Glomerular visceral epithelial cell (primary cell): ENCODE measurements at regions not wholly inside any gene's neighbourhood (a gene's known extent, or its start where the extent isn't known, plus 50 kb on each side); places are given as distances from the start of the nearest gene placed in this dataset.
A peak's percentile ranks its signal among the peaks of the same experiment; 100 is the strongest.

Experiments used
- DNase-seq: peaks from one replicate; pipeline ENCODE4 v3.0.0-alpha.2; 2016; ENCODE audit errors: extremely low spot score

DNA sequence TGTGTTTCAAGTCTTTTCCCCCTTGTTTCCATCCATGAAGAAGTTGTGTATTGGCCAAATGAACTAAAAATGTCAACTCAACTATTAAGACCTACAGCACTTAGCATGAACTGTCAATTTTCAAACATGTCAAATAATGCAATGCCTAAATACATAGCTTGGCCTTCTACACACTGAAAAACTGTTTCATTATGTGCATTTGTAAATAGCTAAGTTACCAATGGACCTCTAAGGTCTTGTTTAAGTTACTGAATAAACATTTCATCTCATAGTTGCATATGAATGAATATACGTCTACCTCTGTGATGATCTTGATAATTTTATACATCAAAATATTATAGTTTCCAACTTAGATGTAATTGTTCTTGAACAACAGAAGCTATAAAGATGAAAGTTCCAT, 744.5 kb downstream of the EFNB2 start:
- no peak for DNase-seq

DNA sequence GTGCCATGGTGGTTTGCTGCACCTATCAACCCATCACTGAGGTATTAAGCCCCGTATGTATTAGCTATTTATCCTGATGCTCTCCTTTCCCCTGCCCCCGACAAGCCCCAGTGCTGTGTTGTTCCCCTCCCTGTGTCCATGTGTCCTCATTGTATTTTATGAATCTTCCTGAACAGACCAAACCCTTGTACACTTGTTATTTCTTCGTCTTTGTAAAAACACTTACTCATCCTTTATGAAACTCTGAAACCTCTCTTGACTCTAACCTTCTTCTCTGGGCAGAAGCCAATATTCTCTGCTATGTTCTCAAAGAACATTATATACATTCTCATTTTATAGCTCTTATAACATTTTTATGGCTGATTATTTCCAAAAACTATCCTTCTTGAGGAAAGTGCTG, 746.9 kb downstream of the EFNB2 start:
- no peak for DNase-seq

DNA sequence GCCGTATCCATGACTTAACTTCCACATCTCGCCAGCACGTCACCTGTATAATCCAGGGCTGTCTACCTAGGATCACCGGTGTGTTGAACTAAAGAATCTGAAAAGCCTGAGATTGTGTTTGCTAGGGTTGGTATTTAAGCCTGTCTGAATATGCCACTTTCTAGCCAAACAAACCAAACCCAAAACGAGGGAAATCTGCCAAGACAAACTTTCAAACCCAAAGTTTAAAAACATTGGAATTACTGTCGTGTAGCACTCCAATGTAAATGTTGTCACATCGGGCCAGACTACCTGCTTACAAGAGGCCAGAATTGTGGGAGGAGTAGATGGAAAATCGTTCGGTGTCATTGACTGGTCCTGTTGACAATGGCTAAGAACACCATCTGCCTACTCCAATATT, 747.8 kb downstream of the EFNB2 start:
- no peak for DNase-seq

DNA sequence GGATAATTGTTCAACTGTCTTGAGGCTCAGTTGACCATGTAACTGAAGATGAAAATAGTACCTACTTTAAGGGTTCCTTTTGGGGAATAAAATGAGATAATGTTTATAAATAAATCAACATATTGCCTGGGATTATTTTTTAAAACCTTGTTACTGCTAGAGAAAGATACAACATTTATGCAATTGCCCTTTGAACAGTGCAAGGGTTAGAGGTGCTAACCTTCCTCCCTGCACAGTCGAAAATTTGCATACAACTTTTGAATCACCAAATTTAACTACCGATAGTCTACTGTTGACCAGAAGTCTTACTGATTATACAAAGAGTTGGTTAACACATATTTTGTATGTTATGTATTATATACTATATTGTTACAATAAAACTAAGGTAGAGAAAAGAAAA, 750.0 kb downstream of the EFNB2 start:
- no peak for DNase-seq

DNA sequence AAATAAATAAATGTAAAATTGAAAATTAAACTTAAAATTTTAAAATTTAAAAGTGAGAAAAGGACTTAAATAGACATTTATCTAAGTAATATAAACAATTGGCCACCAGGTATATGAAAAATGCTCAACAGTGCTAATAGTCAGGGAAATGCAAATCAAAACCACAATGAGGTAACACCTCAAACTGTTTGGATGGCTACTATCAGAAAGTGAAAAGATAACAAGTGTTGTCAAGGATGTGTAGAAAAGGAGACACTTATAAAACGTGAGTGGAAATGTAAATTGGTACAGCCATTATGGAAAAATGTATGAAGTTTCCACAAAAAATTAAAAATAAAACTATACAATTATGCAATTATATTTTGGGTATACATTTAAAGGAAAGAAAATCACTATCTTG, 752.2 kb downstream of the EFNB2 start:
- DNase-seq: no peak

DNA sequence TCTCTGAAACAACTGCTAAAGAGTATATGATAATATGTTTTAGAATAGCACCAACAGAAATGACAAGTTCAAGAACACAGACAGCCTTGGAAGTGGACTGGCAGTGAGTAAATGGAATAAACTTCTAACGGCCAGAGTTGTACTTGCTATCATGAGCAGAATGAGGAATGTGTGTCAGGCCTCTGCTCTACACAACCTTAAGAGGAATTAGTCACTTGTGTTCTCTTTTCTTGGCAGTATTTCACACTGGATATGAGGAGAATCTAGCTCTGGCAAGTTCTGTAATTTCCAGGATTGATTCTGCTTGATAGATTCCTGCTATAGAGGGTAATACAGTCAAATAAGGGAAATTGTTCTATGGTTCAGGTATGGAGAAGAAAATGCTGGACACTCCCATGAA, 757.3 kb downstream of the EFNB2 start:
- DNase-seq: peak; percentile 20

DNA sequence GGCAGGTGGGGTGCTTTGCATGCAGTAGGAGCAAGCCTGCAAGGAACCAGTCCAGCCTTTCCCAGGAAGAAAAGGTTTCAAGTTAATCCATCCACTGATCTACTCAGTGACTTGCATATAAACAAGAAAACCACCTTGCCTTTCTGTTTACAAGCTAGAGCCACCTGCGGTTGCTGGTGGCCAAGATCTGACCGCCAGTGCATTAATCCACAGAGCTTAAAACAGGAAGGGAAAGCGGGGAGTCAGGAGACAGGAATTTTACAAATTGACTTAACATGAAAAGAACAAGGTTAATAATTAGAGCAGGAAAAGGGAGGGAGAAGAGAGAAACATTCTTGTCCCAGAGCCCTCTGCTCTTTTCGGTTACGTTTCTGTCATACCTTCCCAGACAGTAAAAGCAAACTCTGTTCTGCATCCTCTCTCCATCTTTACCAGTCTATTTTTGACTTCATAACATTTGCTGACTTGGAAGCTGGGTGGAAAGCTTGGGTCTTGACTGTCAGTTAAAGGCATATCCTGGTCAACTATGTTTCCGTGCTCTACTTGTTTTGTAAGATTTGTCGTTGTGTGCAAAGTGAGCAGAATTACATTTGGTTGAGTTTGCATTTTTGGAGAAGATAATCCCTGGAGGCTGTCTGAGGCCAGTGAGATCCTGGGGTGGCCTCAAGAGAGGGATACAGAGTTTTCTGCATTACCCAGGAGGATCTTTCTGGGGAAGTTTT, 760.6 kb downstream of the EFNB2 start:
- DNase-seq: peak; percentile 96

DNA sequence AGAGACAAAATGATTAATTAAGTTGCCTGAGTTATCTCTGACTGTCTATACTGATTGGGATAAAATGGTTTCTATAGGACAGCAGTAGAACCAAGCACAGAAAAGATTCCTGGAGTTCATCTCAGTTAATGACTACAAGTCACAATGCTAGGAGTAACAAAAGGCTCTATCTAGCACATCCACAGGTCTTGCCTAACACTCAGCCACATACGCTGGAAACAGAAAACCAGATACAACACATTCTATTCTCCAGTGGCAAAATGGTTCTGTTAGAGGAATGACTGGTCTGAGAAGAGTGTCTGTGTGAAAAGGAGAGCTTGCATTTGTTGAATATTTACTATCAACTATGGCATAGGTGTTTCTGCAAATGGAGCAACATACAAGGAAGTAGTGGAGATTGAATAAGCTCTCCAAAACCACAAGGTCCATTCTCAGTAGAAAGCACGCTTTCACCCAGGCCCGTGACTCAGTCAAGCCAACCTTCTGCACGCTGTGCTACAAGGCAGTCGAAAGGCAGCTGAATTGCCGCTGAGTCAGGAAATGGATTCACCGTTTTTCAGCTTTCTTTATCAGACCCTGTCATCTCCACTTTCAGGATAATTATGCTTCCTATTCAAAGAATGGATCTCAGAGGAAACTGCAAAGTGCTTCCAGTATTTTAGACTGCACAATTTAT, 761.5 kb downstream of the EFNB2 start:
- peak; percentile 91 for DNase-seq

DNA sequence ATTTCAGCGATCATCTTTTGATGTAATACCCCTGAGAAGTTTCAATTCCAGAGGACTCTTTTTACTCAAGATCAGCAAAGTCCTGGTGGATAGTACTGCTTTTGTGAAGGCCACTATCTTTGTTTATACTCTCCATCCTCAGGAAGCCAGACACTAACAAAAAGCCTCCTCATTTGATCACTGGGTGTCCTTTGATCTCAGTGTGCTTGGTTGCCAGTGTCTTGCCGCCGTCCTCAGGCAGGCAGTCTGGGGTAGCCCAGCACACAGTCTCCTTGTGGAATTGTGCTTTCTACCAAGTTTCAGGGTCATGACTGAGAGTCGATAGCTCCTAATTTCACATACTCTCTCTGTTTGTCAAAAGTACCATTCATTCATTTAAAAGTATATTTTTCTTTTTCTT, 762.2 kb downstream of the EFNB2 start:
- no peak for DNase-seq

DNA sequence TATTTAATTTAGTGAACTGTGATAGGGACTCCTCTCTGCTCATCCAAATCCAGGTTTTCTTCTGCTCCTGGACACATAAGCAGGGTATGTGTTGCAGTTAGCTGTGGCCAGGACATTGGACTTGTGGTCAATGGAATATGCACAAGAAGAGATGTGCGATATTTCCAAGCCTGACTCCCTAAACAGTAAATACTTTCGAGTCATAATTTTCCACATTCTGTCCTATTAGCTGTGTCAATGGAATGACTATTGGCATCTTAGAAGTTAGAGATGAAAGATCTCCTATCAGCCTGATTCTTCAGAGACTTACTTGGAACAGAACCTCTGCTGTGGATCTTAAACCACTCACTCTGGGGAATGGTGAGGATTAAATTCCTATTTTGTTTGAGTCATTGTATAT, 771.0 kb downstream of the EFNB2 start:
- DNase-seq: no peak

DNA sequence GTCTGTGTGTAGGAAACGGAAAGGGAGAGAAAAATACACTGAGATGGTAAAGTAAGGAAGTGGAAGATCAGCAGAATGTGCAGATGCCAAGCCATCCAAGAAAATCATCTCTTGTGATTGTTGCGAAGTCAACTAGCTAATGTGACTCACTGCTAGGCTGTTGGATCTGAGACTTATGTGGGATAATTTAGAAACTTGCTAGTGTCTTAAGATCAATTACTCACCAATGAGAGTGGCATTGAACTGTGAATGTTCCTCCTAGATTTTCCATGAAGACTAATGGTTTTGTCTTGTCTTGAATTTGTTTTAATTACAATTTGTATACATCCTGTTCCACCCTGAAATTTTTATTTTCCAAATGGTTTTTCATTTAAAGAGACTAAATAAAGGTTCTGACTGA, 771.6 kb downstream of the EFNB2 start:
- no peak for DNase-seq

DNA sequence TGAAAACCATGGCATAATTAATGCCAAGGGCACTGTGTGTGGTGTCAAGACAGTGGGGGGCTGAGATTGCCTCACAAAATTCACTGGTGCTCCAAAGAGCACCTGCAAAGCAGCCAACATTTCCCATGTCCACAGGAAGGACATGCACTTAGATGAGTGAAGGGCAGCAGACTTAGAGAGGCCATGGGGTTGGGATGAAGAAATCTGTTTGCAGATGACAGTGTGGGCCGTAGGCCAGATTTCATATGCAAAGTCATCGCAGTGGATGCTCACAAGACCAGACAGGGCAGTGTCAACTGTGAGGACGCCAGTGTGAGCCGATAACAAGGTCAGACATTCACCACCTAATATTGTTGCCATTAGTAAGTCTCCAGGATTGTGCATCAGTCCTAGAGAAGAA, 773.4 kb downstream of the EFNB2 start:
- DNase-seq: no peak

DNA sequence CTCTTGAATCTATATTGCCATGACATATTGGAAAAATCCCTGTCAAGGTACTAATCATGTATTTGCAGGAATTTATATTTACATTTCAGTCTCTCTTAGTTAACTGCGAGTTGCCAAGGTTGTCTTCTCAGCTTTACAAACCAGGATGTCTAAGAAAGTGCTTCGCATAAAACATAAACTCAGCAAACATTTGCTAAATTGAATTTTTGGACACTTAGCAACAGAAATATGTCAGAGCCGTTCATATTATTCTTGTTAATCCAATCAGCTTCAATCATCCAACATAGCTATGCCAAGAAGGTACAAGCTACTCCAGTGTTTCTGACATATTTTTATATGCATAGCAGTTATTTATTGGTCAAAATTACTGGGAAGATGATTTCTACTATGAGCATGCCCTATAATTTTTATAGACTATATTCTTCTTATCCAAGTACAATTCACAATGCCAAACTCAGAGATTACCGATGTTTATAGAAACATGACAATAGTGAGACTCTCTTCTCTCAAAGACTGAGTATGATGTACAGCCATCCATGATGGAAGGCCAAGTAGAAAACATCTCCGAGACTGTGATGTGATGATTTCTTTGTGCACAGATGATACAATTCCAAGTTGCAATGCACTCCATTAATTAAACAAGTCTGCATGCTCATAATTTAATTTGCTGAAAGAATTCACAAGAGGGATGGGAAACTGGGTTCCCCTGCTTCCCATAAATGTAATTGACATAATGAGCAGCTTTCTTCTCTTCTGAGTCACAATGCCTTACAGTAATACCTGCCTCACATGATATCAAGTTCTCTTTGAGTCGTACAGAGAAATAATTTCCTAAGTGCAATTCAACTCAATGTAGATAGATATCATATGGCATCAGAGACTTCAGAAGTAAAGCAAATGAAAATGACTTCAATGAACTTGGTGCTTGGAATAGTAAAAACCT, 776.3 kb downstream of the EFNB2 start:
- no peak for DNase-seq

DNA sequence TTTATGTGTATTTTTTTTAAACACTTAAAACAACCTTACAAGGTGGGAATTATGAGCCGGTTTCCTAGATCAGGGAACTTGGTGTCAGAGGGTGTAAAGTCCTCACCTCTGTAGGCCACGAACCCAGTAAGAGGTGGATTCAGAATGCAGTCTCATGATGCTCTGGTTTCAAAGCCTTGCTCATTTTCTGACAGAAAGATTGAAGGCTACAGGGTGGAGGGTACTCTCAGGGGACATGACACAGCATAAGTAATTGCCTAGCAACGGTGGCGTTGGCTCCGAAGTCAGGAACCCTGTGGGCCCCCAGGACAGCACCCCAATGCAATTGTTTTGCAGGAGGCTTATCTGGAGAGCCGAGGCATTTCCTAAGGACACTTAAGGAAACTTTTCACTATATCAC, 794.7 kb downstream of the EFNB2 start:
- DNase-seq: no peak

DNA sequence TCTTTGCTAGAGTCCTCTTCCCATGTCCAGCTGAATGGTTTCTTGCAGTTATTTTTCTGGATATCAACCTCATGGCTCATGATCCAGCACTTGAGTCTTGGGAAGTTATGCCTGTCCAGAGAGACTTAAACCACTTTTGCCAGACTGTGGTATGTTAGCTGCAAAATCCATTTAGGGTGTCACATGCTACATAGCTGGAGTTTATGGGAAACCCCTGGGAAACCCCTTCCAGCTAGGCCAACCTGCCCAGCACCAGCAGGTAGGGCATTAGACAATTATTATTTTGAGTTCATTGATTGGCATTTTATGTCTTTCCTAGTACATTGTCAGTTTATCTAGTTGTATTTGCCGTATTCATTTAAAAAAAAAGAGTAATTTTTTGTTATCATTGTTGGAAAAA, 797.8 kb downstream of the EFNB2 start:
- DNase-seq: no peak

DNA sequence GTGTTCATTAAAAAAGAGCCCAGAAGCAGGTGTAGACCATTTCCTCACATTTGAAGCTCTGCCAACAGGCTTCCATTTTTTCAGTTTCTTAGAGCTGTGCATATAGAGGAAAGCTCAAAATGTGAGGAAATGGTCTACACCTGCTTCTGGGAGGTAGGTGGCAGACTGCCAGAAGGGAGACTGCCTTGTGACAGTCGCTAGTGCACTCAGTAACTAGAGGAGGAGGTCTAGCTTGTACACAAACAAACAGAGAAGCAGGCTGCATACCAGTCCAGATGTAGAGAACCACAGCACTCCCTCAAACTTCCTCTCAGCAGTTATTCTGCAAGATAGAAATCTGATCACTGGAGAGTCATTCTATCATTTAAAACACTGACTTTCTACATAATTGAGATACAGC, 800.2 kb downstream of the EFNB2 start:
- DNase-seq: no peak

DNA sequence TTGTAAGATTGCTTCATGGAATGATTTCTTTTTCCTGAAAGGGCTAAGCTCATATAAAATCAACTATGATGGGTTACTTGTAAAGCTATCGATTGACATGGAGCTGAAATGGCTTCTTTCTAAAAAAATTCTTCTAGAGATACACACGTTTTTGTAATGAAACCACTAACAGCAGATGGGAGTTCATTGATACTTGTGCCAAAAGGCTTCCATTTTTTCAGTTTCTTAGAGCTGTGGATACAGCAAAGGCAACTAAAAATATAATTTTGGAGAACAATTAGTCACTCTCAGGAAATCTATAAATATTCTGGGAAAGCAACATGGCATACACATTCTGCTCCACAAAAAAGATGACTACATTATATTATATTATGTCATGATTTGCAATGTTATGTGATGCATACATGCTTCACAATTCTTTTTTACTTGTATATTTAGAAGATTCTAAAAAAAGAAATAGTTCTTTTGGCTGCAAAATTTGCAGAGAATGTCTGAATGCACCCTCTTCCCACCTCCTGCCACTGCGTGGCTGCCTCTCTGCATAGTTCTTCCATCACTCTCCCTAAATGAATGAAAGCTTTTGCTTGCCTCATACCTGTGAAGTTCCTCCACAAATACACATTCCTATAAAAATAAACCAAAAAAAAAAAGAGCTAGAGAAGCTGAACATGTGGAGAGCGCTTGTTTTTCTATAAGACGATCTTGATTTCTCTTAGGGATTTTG, 802.5 kb downstream of the EFNB2 start:
- no peak for DNase-seq

DNA sequence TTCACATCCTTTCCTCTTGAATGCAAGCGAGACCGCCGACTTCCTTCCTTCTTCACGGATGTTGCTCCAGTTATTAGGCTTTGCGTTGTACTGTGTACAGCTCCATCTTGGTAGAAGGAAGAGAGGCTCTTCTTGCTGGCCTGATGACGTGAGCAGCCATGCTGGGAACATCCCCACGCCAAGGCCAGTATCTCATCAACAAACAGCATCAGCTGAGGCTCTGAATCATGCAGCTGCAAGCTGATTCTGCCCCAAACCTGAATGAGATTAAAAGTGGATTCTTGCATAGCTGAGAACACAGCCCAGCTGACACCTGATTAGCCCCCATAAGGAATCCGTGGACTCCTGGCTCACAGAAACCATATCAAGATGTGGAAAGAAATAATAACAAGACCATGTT, 809.6 kb downstream of the EFNB2 start:
- no peak for DNase-seq

DNA sequence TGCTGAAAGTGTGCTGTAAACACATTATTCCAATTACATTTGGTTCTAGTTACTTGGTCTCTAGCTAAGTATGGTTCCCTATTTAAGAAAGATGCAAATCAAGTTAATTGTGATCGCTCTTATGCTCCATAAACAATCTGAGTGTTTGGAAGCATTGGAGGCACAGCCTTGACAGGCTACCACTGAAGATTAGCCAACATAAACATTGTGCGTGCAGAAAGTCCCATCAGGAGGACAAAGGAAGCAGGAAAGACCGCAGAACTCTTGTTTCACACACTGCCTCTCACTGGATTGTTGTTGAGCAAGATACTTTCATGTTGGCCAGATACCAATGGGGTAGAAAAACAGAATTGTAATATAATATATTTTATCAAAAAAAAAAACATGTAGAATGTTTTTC, 814.4 kb downstream of the EFNB2 start:
- DNase-seq: no peak

DNA sequence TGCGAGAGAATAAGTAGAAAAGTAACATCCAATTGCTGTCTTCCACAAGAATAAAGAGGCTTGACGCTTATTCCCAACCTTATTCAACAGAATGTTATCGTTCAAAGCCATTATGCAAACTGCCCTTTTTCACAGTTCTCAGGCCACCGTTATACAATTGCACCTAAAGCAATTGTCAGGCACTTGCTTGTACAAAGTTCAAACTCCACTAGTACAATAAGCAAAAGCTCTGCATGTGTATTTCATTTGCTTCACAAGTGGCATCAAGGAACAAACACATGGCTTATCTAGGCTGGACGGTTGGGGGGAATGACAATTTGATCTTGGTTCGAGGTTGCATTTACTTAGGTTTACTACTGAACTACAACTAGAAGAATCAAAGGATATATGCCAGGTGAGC, 815.6 kb downstream of the EFNB2 start:
- DNase-seq: no peak

DNA sequence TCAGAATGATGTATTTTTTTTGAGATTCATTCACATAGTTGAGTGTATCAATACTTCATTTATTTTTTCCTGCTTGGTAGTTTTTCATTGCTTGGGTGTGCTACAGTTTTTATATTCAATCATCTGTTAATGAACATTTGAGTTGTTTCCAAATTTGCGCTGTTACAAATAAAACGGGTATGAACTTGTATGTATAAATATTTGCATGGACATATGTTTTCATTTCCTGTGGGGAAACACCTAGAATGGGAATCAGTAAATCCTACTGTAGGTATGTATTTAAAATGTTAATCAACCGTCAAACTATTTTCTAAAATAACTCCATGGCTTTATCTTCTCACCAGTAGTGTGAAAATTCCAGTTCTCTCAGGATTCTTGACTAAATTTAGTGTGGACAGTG, 826.3 kb downstream of the EFNB2 start:
- no peak for DNase-seq

DNA sequence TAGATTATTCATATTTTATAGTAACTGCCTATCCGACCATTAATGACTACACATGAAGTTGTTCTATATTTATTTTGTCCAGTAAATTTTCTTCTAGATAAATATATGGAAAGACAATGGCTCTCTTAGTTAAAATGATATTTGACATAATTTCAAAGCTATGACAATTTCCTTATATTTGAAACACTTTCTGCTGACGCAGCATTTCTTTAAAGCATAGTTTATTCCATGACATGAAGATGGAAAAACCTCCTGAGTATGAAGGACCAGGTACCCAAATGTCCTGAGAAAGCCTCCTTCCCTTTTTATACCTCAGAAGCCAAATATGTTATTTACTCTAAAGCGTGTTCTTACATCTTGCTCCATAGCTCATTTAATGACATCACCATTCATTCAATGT, 831.6 kb downstream of the EFNB2 start:
- no peak for DNase-seq
